GM21786 (cell line): ENCODE measurements at regions not wholly inside any gene's neighbourhood (a gene's known extent, or its start where the extent isn't known, plus 50 kb on each side); places are given as distances from the start of the nearest gene placed in this dataset.
"Not testable (repeated sequence)": the region's sequence is repeated elsewhere in the genome, so short reads cannot be mapped to it uniquely, and the experiment has no call there.

Source experiments
- ATAC-seq: cut with Tn5 transposase; IDR thresholded peaks from one replicate; pipeline ENCODE4 v1.9.1; 2021; ENCODE audit not compliant: unreplicated experiment

- no peak for ATAC-seq
Observed at GRCh38 chr5:104612005-104612404, 1049.4 kb upstream of the NUDT12 start.

GRCh38 chr5:104611135-104611767 is 1048.7 kb upstream of the NUDT12 start:
- no peak for ATAC-seq

DNA sequence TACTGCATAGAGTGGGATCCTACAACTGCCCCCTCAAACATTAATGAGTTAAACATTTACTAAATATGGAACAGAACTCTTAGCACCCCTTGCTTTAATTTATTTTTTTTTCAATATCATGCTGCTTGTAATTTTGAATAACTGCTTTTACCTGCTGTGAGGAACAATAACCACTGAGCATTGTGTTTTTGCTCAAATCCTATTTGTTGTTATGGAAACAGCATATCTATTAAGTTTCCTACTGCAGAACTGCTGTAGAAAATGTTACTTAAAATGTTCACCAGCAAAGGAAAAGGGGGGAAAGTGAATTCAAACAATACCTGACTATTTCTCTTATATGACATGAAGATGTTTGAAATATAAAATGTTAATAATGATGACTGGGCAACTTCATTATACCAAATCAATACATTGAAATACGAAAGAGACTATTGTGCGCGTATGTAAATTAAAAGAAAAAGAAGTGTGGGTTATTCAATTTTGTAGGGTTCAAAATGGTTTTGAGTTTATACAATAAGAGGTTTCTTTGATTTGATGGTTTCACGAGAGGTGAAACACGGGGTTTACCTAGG is 1043.8 kb upstream of the NUDT12 start:
- no peak for ATAC-seq

- ATAC-seq: no peak
Observed at GRCh38 chr5:104599726-104600125, 1037.1 kb upstream of the NUDT12 start.

DNA sequence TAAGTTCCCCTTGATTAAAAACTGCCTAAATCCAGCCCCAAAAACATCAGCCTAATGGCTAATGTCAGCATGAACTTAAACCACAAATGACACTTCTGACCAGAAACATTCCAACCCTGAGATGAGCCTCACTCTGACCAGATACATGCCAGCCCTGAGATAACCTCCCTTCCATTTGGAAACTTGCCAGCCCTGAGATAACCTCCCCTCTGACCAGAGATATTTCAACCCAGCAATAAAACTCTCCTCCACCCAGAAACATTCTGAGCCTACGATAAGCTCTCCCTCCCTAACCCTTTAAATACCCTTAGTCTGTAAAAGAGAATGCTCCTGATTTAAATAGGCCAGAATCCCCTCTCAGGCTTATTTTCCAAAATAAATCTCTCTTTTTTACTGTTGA is 1035.7 kb upstream of the NUDT12 start:
- ATAC-seq: no peak

DNA sequence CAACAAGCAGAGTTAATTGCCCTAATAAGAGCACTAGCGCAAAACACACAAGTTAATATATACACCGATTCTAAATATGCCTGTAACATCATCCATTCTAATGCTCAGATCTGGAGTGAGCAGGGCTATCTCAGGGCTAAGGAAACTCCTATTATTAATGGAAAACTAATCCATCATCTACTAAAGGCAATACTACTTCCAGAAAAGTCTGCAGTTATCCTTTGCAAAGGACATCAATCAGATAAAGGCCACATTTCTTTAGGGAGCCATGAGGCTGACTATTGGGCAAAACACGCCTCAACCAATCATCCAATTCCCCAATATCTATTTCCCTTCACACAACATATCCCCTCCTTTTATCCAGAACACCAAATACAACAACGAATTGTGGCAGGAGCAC is 1032.3 kb upstream of the NUDT12 start:
- ATAC-seq: no peak

DNA sequence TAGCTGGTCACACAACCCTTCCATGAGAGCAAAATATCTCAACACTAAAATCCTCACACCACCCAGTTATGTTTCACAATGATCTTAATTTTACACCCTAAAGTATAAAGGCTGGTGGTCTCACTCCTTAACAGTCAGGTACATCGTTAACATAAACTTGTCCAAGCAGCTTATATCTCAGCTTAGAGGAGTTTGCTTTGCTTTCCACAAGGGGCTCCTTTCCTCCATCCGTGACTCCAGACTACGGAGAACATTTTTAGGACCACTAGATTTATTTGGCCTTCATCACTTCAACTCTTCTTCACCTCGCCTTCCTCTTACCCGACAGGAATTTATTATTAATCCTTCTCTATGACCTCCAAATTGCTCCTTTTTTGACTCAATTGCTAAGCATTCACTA is 1014.1 kb upstream of the NUDT12 start:
- no peak for ATAC-seq

DNA sequence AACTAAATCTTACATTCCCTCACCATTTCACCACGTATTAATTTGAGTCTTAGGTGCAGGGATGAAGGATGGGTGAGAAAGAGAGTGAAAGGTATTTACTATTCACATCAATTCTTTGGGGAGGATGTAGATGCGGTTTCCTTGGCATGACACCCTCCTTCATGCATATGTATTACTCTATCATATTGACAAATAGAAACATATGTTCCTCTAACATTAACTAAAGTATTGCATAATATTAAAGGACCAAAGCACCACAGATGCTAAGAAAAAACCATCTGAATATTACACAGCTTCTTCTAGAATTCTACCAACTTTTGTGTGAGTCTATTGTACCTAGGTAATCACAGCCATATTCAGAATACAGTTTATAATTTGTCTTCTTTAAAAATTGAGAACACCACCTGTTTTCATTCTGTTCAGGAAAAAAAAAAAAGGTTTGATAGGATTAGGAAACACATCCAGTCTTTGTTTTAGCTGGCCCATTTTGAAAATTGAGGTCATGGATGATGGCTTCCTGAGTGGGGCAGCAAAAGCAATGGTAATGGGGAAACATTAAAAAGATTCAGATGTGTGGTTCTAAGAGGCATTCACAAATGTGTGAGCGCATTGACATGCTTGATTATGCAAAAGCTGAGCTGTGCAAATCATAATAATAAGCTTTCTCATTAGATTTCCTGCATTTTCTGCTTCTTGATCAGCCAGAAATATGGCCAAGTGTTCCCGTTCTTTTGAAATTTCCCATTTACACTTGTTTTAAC is 1011.5 kb upstream of the NUDT12 start:
- ATAC-seq: no peak

DNA sequence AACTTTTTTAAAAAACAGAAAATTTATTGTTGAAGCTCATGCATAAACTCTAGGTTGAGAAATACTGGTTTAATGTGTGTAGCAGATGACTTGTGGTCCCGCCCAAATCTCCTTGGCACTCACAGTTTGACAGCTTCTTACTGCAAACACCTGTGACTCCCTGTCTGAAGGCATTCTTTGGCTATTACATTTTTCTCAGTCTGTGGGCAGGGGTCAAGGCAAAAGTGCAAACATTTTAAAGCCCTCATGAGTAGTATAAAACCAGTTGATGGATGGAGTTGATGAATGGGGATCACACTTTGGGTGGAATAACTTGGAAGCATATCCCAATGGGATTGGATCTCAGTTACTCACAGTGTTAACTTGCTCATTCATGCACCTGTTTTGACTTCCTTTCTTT is 1007.0 kb upstream of the NUDT12 start:
- ATAC-seq: no peak

- no peak for ATAC-seq
Observed at GRCh38 chr5:104564530-104564929, 1001.9 kb upstream of the NUDT12 start.

DNA sequence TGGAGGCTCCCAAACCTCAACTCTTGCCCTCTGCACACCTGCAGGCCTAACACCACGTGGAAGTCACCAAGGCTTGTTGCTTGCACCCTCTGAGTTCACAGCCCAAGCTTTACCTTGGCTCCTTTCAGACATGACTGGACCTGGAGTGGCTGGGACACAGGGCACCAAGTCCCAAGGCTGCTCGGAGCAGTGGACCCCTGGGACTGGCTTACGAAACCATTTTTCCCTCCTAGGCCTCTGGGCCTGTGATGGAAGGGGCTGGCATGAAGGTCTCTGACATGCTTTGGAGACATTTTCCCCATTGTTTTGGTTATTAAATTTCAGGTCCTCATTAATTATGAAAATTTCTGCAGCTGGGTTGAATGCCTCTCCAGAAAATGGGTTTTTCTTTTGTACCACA is 994.4 kb upstream of the NUDT12 start:
- no peak for ATAC-seq

GRCh38 chr5:104551628-104552027 is 989.0 kb upstream of the NUDT12 start:
- no peak for ATAC-seq

GRCh38 chr5:104546871-104547270 is 984.3 kb upstream of the NUDT12 start:
- ATAC-seq: not testable (repeated sequence)

- ATAC-seq: no peak
Observed at GRCh38 chr5:104541141-104541785, 978.7 kb upstream of the NUDT12 start.

DNA sequence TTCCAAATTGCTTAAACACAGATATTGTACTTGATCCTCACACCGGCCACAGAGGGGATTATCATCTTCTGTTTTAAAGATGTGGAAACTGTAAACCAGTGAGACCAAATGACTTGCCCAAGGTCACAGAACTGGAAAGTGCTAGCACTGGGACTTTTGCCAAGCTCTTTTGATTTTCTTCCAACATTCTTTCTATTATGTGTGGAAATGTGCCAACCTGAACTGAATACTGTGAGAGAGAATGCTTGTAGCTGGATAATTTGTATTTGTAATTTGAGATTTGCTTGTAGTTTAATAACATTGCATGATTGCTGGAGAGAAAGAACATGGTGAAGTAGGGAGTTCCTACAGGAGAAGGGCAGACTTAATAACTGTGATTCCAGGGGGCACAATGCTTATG is 977.9 kb upstream of the NUDT12 start:
- no peak for ATAC-seq

DNA sequence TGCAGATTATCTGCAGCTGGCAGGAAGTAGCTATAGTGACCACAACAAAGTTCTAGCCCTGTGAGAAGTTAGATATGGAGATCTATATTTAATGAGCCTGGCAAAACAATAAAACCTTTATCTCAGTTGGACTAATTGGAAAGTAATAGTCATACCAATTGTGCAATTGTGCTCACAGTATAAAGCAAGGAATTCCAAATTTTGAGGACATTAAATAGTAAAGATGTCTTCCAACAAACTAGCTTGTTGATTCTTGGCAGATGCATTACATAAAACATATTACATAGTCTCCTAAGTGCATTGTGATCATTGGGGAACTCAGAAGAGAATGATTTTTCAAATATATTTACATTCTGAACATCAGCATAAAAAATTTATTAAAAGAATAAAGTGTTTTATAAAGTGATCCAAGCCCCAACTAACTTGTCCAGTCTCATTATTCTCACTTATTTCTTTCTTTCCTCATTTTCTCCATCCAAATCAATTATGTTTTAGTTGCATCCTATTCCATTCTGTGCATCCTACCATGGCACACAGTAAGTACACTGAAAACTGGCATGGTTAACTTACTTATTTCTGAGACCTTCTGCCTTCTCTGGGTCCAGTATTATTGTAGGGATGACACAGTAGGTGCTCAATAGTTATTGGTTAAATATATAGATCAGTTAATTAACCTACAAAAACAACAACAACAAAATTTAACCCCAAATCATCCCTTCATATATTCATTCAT is 977.2 kb upstream of the NUDT12 start:
- ATAC-seq: no peak

DNA sequence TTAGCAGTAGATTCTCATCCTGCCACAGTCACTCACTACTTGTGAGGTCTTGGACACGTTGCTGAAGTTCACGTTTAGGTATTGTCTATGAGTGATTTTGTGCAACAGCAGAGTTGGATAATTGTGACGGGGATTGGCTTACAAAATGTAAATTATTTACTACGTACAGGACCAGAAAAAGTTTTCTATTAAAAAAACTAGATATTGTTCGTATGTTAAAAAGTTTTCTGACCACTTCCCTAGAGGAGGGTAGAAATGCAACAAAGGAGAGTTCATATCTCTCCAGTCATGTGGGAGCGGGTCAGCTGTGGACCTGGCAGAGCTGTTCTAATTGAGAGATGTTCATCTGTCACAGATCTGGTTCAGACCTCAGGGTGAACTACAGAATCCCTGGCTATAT is 976.1 kb upstream of the NUDT12 start:
- no peak for ATAC-seq

- ATAC-seq: no peak
Observed at GRCh38 chr5:104533498-104533897, 970.9 kb upstream of the NUDT12 start.

- no peak for ATAC-seq
Observed at GRCh38 chr5:104526866-104527265, 964.3 kb upstream of the NUDT12 start.

DNA sequence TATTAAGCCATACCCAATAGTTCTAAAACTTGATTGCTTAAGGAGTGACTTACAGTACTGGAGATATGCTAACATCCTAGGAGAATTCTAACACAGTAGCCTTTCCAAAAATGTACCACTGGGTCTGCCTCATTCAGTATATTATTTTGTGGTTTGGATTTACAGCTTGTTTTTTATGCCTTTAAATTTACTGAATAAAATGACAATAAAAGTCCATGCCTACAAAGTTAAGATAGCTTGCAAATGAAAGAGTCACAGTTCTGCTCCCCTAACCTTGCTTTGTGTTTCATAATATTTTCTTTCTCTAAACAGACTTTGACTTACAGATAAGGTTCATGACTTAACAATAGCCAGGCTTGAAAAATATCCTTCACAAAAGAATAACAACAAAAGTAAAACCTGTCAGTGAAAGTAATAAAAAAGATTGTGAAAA is 951.1 kb upstream of the NUDT12 start:
- no peak for ATAC-seq

GRCh38 chr5:104513121-104513602 is 950.6 kb upstream of the NUDT12 start:
- no peak for ATAC-seq
